Lower leg skin (tissue), 4 donors: ENCODE measurements at regions not wholly inside any gene's neighbourhood (a gene's known extent, or its start where the extent isn't known, plus 50 kb on each side); places are given as distances from the start of the nearest gene placed in this dataset.
"Not testable (repeated sequence)": the region's sequence is repeated elsewhere in the genome, so short reads cannot be mapped to it uniquely, and the experiment has no call there.

Experiments
- DNase-seq, 2 donors: peaks; one replicate each; pipeline ENCODE4 v3.0.0-alpha.2; 2019; ENCODE audit warnings: low spot score in 2 of 2
- H3K4me3 ChIP-seq: fragments of 200-600 bp; sonication (generic); 2 replicates; pipeline ENCODE4 v1.5.1; 2017; ENCODE audit warnings: mild to moderate bottlenecking, low read depth; ENCODE audit not compliant: poor library complexity, severe bottlenecking
- POLR2A ChIP-seq, 2 donors: fragments of 450-650 bp; IDR thresholded peaks; one replicate each; pipeline ENCODE4 v1.6.1; 2016 to 2017; ENCODE audit warnings: antibody characterized with exemption in 2 of 2, mild to moderate bottlenecking in 1 of 2, moderate library complexity in 1 of 2
- WGBS, 2 donors: methylation state at CpG; one replicate each; pipeline ENCODE4 v1.1.5; 2018; 5-methylcytosine and 5-hydroxymethylcytosine counted together
- intact Hi-C: fragments of 100-400 bp; cut with DNase I; formaldehyde crosslinking; loops from one replicate; pipeline ENCODE4 v1.15.0; 2023; ENCODE audit warnings: low total_unique reads
- TF ChIP-seq, protein P1 (sequence below), 3 donors: fragments of 450-650 bp; IDR thresholded peaks; one replicate each; pipeline ENCODE4 v1.5.1; 2016; ENCODE audit warnings: antibody characterized with exemption in 3 of 3, mild to moderate bottlenecking in 3 of 3, moderate library complexity in 2 of 3

DNA sequence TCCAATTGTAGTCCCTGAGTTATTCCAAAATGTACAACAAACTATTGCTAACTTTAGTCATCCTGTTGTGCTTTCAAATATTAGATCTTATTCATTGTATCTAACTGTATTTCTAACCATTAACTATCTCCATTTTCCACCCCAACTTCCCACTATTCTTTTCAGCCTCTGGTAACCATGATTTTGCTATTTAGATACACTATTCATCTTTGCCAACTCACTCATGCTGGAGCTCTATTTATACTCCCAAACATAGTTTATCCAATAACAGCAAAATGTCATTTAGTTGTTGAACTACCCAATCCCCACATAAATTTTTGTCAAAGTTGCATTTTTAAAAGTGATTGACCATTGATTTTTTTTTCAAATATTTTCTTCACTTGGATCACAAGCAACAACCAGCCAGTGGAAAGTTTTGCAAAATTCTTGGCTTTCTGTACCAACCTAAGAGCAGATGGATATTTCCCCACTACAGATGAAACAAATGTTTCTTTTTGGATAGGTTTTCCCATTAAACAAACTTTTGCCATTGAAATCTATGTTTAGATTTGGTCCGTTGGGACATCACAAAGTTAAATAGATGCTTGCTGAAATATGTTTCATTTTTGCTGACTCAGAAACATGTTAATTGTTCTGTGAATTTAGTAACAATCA, 866.0 kb downstream of the LTN1 start:
- no peak for TF ChIP-seq POLR2A (IDR thresholded peaks at IDR 0.05)
- TF ChIP-seq, protein P1, sequence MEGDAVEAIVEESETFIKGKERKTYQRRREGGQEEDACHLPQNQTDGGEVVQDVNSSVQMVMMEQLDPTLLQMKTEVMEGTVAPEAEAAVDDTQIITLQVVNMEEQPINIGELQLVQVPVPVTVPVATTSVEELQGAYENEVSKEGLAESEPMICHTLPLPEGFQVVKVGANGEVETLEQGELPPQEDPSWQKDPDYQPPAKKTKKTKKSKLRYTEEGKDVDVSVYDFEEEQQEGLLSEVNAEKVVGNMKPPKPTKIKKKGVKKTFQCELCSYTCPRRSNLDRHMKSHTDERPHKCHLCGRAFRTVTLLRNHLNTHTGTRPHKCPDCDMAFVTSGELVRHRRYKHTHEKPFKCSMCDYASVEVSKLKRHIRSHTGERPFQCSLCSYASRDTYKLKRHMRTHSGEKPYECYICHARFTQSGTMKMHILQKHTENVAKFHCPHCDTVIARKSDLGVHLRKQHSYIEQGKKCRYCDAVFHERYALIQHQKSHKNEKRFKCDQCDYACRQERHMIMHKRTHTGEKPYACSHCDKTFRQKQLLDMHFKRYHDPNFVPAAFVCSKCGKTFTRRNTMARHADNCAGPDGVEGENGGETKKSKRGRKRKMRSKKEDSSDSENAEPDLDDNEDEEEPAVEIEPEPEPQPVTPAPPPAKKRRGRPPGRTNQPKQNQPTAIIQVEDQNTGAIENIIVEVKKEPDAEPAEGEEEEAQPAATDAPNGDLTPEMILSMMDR (IDR thresholded peaks at IDR 0.05), result no peak
- no peak overlapping the region for H3K4me3 ChIP-seq
- no peak for DNase-seq
- intact Hi-C loops, result no loop called here
- WGBS, 2 donors, result 44% methylated on average over 1 of the region's 1 CpG

DNA sequence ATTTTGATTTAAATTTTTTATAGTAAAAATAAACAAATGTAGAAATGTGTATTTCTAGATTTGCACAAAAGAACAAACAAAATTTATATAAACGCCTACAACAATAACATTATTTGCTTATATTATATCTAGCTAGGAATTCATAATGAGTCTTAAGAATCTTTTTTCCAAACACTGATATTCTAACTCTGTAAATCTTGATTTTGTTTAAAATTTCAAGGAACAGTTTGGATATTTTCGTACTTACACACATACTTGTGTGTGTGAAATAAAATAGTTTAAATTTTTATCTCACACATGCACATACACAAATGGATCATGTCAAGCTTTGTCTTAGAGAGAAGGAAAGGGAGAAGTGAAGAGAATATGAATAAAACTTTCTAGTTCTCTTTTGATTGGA, 868.1 kb downstream of the LTN1 start:
- 92 to 93% methylated on average over 2 of the region's 2 CpGs for WGBS, 2 donors
- intact Hi-C loops, result no loop called here
- TF ChIP-seq, protein P1 (IDR thresholded peaks at IDR 0.05), result no peak
- TF ChIP-seq POLR2A (IDR thresholded peaks at IDR 0.05), result no peak
- no peak for DNase-seq
- no peak overlapping the region for H3K4me3 ChIP-seq

DNA sequence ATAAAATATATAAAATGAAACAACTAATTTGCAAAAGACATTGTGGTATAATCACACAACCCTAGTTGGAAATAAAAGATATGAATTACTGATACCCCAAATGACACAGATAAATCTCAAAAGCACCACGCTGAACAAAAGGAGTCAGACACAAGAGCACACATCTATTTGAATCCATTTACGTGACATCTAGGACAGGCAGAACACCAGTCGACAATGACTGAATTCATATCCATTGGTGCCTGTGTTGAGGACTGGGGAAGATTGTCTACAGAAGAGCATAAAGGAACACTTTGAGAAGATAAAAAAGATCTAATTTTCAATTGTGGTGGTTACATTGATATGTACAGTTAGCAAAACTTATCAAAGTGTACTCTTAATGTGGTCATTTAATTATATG, 874.1 kb downstream of the LTN1 start:
- TF ChIP-seq, protein P1 (IDR thresholded peaks at IDR 0.05), result no peak
- H3K4me3 ChIP-seq, result no peak overlapping the region
- 91 to 97% methylated on average over 3 of the region's 3 CpGs for WGBS, 2 donors
- intact Hi-C loops, result no loop called here
- no peak for DNase-seq

DNA sequence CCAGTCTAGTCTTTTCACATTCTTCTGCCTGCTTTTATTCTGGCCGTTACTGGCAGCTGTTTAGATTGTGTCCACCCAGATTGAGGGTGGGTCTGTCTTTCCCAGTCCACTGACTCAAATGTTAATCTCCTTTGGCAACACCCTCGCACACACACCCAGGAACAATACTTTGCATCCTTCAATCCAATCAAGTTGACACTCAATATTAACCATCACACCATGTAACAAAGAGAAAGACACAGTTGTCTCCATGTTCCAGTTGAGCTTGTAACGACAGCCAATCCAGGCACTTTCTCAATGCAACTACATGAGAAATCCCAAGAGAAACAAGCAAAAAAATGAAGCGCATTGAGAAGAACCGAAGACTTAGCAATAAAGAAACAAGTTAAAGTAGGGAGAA, 877.7 kb downstream of the LTN1 start:
- intact Hi-C loops, H3K4me3 ChIP-seq, DNase-seq: not testable (repeated sequence)
- WGBS, 2 donors, result 83 to 84% methylated on average over 5 of the region's 5 CpGs

DNA sequence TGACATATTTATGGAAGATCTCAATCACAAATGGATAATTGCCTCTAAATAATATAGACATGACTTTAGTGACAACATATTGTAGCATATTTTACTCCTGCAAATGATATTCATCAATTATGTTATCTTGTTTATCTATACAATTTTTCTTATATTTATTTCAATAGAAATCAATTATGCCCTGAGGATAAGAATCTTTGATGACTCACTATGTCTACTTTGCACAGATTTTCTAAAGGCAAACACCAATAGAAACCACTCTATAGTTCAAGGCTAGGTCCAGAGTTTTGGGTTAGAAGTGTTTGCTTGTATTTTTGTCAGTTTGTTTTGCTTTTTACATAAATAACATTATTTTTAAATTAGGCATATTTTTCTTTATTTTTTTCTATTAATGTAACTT, 879.0 kb downstream of the LTN1 start:
- no peak for TF ChIP-seq POLR2A (IDR thresholded peaks at IDR 0.05)
- TF ChIP-seq, protein P1 (IDR thresholded peaks at IDR 0.05), result no peak
- H3K4me3 ChIP-seq, result no peak overlapping the region
- intact Hi-C loops, result no loop called here
- DNase-seq, result no peak

DNA sequence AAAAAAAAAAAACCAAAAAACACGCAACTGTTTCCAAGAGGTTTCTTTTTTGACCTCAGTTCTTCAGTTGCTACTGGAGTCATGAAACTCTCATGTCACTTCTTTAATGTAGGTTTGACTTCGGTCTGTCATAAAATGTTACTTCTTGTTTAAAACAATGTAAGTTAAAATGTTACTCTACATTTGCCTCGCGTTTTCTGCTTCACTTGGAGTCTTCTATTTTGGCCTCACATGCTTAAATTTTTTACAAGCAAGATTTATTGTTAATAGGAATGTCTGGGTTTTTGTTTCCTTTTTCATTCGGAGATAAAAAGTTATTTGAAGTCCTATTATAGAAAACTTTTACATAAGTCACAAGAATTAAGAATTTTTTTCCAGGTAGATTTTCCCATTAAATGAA, 880.2 kb downstream of the LTN1 start:
- WGBS, 2 donors, result 70 to 72% methylated on average over 5 of the region's 5 CpGs
- no peak overlapping the region for H3K4me3 ChIP-seq
- intact Hi-C loops, result no loop called here
- TF ChIP-seq POLR2A (IDR thresholded peaks at IDR 0.05), result no peak
- TF ChIP-seq, protein P1 (IDR thresholded peaks at IDR 0.05), result no peak
- DNase-seq, result no peak
